ENCODE measurements at regions not wholly inside any gene's neighbourhood (a gene's known extent, or its start where the extent isn't known, plus 50 kb on each side); places are given as distances from the start of the nearest gene placed in this dataset.

- Histone ChIP-seq H3K27ac (no peak overlapping the region), H3K4me1 (peaks cover 0 to 6% (median 2%) of the 10 kb centered on the region in 4 donors), H3K36me3 (no peaks in the 10 kb centered on the region), H3K27me3 (no peaks in the 10 kb centered on the region), H3K9me3 (no peaks in the 10 kb centered on the region), H3K4me3 (no peak overlapping the region)
- TF ChIP-seq POLR2AphosphoS5 (IDR thresholded peaks at IDR 0.05) (no peak), POLR2A (IDR thresholded peaks at IDR 0.05) (no peak), EP300 (IDR thresholded peaks at IDR 0.05; ENCODE audit: low read depth) (no peak)
- TF ChIP-seq, protein P1, sequence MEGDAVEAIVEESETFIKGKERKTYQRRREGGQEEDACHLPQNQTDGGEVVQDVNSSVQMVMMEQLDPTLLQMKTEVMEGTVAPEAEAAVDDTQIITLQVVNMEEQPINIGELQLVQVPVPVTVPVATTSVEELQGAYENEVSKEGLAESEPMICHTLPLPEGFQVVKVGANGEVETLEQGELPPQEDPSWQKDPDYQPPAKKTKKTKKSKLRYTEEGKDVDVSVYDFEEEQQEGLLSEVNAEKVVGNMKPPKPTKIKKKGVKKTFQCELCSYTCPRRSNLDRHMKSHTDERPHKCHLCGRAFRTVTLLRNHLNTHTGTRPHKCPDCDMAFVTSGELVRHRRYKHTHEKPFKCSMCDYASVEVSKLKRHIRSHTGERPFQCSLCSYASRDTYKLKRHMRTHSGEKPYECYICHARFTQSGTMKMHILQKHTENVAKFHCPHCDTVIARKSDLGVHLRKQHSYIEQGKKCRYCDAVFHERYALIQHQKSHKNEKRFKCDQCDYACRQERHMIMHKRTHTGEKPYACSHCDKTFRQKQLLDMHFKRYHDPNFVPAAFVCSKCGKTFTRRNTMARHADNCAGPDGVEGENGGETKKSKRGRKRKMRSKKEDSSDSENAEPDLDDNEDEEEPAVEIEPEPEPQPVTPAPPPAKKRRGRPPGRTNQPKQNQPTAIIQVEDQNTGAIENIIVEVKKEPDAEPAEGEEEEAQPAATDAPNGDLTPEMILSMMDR (IDR thresholded peaks at IDR 0.05), result no peak
- 36 to 55% methylated on average over 2 to 3 of the region's 3 CpGs for WGBS, 2 donors (ENCODE audit: low coverage in 1 of 2)
- in situ Hi-C loops (cut with MboI; ENCODE audit: low pct_ligation_motif_present in 1 of 4, low pct_unique_long_range_greater_than_20kb in 1 of 4, low sequenced_read_pairs in 3 of 4), result no loop called here
- intact Hi-C loops (cut with DNase I; ENCODE audit: low total_unique reads), result no loop called here
- no peak for DNase-seq
Measured at GRCh38 chr2:67729474-67729873, 332.3 kb downstream of the ETAA1 start.

- H3K27ac ChIP-seq, result no peak overlapping the region
- H3K9me3 ChIP-seq, result no peaks in the 10 kb centered on the region
- WGBS, 2 donors (ENCODE audit: low coverage in 1 of 2), result 40 to 63% methylated on average over 1 to 3 of the region's 3 CpGs
- H3K36me3 ChIP-seq, result no peaks in the 10 kb centered on the region
- no peaks in the 10 kb centered on the region for H3K27me3 ChIP-seq
- intact Hi-C loops (cut with DNase I; ENCODE audit: low total_unique reads) (no loop called here), in situ Hi-C loops (cut with MboI; ENCODE audit: low pct_ligation_motif_present in 1 of 4, low pct_unique_long_range_greater_than_20kb in 1 of 4, low sequenced_read_pairs in 3 of 4) (no loop called here)
- no peak for DNase-seq
- TF ChIP-seq EP300 (IDR thresholded peaks at IDR 0.05; ENCODE audit: low read depth) (no peak), POLR2A (IDR thresholded peaks at IDR 0.05) (no peak), POLR2AphosphoS5 (IDR thresholded peaks at IDR 0.05) (no peak)
- TF ChIP-seq, protein P1 (IDR thresholded peaks at IDR 0.05), result peak in 1 of 5 experiments; percentile 34
- H3K4me1 ChIP-seq, result no peaks in the 10 kb centered on the region
- H3K4me3 ChIP-seq, result no peak overlapping the region
Measured at GRCh38 chr2:67733517-67733916, 329.3 kb downstream of the C1D start.

- in situ Hi-C loops (cut with MboI; ENCODE audit: low pct_ligation_motif_present in 1 of 4, low pct_unique_long_range_greater_than_20kb in 1 of 4, low sequenced_read_pairs in 3 of 4), result no loop called here
- intact Hi-C loops (cut with DNase I; ENCODE audit: low total_unique reads), result no loop called here
Measured at GRCh38 chr2:67752199-67752598, 310.6 kb downstream of the C1D start.

GRCh38 chr2:67752969-67753368, 309.8 kb downstream of the C1D start:
- Histone ChIP-seq H3K4me1 (no peaks in the 10 kb centered on the region), H3K4me3 (no peak overlapping the region), H3K27ac (peak overlapping the region in 1 of 4 donors; percentile 11), H3K27me3 (no peaks in the 10 kb centered on the region), H3K36me3 (no peaks in the 10 kb centered on the region), H3K9me3 (no peaks in the 10 kb centered on the region)
- no peak for DNase-seq
- intact Hi-C loops (cut with DNase I; ENCODE audit: low total_unique reads) (no loop called here), in situ Hi-C loops (cut with MboI; ENCODE audit: low pct_ligation_motif_present in 1 of 4, low pct_unique_long_range_greater_than_20kb in 1 of 4, low sequenced_read_pairs in 3 of 4) (no loop called here)
- TF ChIP-seq POLR2AphosphoS5 (IDR thresholded peaks at IDR 0.05) (peak; percentile 25 to 93 (median 69)), POLR2A (IDR thresholded peaks at IDR 0.05) (no peak)

More at GRCh38 chr2:67752199-67752598, 310.6 kb downstream of the C1D start:
- 63 to 73% methylated on average over 2 of the region's 2 CpGs for WGBS, 2 donors (ENCODE audit: low coverage in 1 of 2)
- DNase-seq, result no peak
- no peaks in the 10 kb centered on the region for H3K4me1 ChIP-seq
- H3K27me3 ChIP-seq, result no peaks in the 10 kb centered on the region
- H3K9me3 ChIP-seq, result no peaks in the 10 kb centered on the region
- no peaks in the 10 kb centered on the region for H3K36me3 ChIP-seq
- no peak overlapping the region for H3K4me3 ChIP-seq
- no peak overlapping the region for H3K27ac ChIP-seq
- TF ChIP-seq POLR2A (IDR thresholded peaks at IDR 0.05) (no peak), EP300 (IDR thresholded peaks at IDR 0.05; ENCODE audit: low read depth) (no peak), POLR2AphosphoS5 (IDR thresholded peaks at IDR 0.05) (no peak)
- TF ChIP-seq, protein P1 (IDR thresholded peaks at IDR 0.05), result no peak

GRCh38 chr2:67755156-67755882, 307.5 kb downstream of the C1D start:
- Histone ChIP-seq H3K36me3 (no peaks in the 10 kb centered on the region), H3K4me3 (no peak overlapping the region), H3K27me3 (no peaks in the 10 kb centered on the region), H3K9me3 (no peaks in the 10 kb centered on the region), H3K4me1 (no peaks in the 10 kb centered on the region), H3K27ac (no peak overlapping the region)
- TF ChIP-seq EP300 (IDR thresholded peaks at IDR 0.05; ENCODE audit: low read depth) (no peak), POLR2A (IDR thresholded peaks at IDR 0.05) (no peak), POLR2AphosphoS5 (IDR thresholded peaks at IDR 0.05) (no peak)
- TF ChIP-seq, protein P1 (IDR thresholded peaks at IDR 0.05), result no peak
- no peak for DNase-seq
- WGBS, 2 donors (ENCODE audit: low coverage in 1 of 2), result 69 to 71% methylated on average over 11 of the region's 11 CpGs
- intact Hi-C loops (cut with DNase I; ENCODE audit: low total_unique reads) (no loop called here), in situ Hi-C loops (cut with MboI; ENCODE audit: low pct_ligation_motif_present in 1 of 4, low pct_unique_long_range_greater_than_20kb in 1 of 4, low sequenced_read_pairs in 3 of 4) (no loop called here)

All from transverse colon (tissue), 4 donors.